DMS 273 treated with DMSO at 0.1 percent for 48 hours (cell line): ENCODE measurements at regions not wholly inside any gene's neighbourhood (a gene's known extent, or its start where the extent isn't known, plus 50 kb on each side); places are given as distances from the start of the nearest gene placed in this dataset.

ENCODE experiments used
- DNase-seq: peaks from one replicate; lab custom pipeline; 2025; lab: John Stamatoyannopoulos, UW

DNA sequence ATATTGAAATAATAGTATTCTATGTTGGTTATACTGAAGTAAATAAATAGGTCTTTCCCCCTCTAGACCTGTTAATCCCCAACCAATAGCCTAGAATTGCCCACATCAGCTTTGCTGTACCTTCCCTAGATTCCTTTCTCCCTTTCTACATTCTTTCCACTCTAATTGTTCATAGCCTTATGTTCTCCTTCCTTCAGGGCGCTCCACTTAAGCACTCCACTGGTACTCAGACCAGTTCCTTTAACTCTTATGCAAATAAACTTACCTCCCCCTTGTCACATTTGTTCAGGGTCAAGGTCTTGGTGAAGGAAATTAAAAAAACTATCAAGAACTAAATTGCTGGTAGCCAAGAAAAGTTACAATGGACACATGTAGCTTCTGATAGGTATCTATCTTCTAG is 294.8 kb downstream of the UTP18 start:
- no peak for DNase-seq

DNA sequence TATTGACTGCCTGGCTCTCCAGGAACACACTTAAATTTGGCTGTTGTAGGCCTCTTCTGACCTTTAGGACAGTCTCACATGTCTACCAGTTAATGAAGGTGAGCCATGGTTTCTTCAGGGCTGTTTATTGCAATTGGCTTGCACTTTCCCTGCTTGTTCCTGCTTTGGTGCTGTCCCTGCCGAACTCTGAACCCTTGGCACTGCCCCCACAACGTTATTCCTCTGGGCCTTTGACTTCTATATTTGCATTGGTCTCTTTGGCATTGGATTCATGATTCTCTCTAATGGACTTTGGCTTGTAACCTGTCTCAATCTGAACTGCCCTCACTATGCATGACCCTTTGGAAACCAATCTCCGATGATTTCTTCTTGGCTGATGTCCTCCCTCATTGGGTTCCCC is 299.4 kb downstream of the UTP18 start:
- DNase-seq = no peak

DNA sequence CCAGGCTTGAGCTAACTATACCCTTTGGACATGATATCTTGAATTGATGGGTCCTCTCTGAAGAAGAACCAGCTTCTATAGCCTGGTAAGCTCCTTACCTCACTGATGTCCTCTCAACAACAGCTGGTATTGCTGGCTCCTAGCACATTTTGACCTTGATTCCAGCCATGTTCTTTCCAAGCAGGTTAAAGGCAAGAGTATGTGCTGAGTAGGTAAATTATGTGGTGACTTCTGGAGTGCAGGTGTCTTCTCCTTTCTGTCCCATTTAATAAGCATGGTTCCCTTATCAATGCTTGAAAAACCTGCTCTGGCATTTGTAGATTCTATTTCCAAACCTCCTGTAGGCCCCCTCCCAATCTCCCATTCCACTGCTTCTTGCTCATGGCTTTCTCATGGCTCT is 300.1 kb downstream of the UTP18 start:
- no peak for DNase-seq

DNA sequence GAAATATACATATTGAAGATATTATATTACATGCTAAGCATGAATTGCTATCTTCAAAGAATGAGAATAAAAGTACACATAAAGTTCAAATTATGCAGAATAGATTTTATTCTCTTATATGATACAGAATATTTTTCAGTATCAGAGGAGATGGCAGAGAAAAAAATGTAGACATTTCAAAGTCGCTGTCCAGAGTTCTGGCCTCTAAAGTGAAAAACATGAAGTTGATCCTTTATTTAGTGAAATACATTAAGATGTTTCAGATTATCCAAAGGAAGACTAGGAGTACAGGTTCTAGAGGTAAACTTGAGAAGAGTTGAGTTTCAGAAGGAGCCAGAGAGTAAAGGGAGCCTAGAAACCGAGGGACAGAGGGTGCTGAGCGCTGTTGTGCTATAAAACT is 303.6 kb downstream of the UTP18 start:
- no peak for DNase-seq

DNA sequence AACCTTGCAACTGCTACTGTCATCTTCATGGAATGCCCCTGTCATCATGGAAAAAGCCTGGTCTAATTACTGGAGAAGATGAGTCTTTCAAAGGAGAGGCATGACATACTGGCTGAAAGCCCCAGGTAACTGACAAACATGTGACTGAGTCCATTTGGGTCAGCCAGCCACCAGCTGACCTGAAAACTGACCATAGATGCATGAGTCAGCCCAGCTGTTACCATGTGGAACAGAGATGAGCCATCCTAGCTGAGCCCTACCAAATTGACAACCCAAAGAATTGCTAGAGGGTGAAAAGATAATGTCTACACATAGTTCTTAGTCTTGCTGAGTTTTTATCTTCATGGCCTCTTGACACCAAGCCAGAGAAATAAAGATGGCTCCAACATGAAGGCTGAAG is 311.8 kb downstream of the UTP18 start:
- no peak for DNase-seq
